A172 (cell line): ENCODE measurements at regions not wholly inside any gene's neighbourhood (a gene's known extent, or its start where the extent isn't known, plus 50 kb on each side); places are given as distances from the start of the nearest gene placed in this dataset.
"Not testable (repeated sequence)": the region's sequence is repeated elsewhere in the genome, so short reads cannot be mapped to it uniquely, and the experiment has no call there.

Experiments
- DNase-seq: peaks from one replicate; pipeline ENCODE4 v3.0.0-alpha.2; 2015; ENCODE audit warnings: low spot score

DNA sequence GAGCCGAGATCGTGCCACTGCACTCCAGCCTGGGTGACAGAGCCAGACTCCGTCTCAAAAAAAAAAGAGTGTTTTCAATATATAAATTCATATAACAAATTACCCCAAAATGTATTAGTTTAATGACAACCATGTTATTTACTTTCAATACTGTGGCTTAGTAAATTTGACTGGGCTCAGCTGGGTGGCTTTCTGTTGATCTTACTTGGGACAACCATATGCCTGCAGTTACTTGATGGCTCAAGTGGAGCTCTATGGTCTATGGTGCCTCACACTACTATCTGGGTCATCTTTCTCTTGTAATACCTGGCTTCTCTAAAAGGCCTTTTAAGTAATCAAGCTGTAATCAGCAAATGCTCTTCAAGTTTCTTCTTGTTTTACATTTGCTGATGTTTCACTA lies 341.5 kb upstream of the SPHKAP start:
- DNase-seq, result no peak

DNA sequence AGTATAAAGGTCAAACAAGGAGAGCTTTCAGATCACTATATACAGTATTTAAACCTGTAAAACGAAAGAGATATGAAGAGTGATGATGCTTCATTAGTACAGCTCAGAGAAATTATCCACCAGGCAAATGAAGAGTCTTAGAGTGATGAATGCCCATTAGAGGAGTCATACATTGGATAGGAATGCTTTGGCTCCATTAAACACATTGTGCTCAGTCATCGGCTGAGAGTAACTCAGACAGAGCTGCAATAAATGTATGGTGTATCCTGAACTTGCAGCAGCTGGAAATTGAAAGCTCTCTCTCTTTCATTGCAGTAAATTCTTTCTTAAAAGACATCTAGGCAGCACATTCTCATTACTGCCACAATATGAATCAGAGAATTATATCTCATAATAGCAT lies 340.8 kb upstream of the SPHKAP start:
- DNase-seq, result peak; percentile 34

DNA sequence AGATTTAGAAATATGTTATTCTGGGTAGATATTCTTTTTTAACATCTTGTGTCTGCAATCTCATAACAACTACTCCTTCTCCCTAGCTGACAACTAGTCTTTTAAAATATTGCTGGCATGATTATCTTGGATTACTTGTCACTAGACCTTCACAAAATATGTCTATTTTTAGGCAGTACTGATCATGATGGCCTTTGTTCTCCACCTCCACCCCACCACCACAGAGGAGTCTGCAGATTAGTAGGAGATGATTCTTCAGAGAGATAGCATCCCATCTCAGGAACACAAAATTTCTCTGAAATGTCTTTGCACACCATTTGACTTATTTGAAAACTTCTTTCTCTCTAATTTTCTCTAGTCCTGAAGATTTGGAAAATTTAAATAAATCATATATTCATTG lies 338.1 kb upstream of the SPHKAP start:
- no peak for DNase-seq

DNA sequence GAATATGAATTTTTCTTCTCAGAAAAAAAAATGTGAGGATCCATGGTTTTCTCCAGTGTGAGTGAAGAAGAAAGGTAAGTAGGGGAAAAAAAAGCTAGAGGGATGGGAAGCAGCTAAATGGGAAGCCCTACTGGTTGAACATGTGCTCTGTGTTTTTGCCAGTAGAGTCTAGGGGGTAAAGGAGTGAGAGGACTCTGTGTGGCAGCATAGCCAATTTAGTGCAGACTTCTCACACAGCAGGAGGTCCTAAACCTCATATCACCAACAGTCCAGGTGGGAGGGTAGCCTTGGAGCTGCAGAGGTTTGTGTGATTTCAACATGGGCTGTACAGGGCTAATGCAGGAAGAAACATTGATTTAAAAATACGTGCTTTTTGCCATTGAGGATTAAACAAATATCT lies 334.5 kb upstream of the SPHKAP start:
- DNase-seq, result no peak

DNA sequence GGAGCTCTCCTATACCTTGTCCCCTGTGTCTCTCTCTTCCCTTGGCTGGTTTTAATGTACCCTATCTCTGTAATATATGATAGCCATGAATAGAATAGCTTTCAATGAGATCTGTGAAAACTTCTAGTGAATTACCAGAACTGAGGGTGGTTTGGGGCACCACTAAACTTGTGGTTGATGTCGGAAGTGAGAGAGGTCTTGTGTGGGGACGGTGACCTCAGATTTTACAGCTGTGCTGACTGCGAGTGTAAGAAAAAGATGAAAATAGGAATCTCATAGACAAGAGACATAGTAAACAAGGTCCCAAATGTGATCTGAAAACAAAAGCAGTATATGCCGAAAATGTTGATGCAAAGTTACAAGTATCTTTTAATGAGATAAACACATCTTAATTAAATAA lies 332.0 kb upstream of the SPHKAP start:
- not testable (repeated sequence) for DNase-seq

DNA sequence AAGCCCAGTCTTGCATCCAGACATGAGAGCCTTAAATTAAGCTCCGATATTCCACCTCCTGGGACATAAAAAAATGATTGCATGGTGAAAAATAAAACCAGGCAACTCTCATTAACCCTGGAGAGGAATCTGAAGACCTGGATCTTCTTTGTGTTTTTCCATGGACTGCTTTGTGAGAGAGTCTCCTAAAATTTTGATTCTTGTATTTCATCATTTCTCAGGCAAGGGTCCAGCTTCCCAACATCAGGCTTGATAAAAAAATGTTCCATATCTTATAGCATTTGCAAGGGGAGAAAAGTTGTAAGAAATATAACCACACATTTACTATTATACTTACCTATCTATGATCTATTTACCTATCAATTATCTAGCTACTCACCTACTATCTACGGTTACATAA lies 327.5 kb upstream of the SPHKAP start:
- DNase-seq, result no peak

DNA sequence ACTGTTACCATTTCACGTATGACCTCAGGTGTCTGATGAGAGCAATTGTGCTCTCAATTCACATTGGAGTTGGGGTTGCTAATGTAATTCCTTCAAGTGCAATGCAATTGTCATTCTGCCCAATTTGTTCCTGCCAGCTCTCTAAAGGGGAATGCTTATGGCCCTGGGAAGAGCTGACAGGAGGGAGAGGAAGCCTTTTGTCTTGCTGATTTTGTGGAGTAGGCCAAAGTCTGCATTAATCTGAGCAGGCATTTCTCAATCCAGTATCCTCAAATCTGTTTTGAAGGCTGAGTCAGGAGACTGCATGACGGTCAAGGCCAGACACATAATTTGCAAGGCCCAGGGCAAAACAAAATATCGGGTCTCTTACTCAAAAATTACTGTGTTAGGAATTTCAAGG lies 326.4 kb upstream of the SPHKAP start:
- no peak for DNase-seq

DNA sequence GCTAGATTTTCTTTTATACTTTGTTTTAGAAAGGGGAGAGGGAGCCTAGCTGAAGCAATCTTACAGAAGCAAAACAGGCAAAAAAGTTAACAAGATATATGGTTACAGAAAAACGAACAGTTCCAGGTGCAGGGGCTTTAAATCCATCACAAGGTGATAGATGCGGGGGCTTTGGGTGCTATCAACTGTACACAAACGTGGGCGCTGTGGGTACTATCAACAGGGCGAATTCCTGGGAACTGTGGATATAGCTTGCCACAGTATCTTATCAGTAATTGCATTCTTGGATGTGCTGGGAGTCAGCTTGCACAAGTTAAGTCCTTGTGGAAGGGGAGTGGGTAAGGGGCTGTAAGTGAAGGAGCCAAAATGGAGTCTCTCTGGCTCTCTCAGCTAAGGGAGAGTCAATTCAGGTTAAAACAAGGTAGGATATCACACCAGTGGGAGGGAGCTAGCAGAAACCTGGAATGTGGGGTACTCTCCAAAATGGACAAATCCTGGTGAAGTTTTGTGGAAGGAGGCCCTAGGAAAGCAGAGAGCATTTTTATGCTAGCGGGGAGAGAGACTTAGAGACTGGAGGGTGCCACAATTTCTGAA lies 325.8 kb upstream of the SPHKAP start:
- DNase-seq, result no peak

DNA sequence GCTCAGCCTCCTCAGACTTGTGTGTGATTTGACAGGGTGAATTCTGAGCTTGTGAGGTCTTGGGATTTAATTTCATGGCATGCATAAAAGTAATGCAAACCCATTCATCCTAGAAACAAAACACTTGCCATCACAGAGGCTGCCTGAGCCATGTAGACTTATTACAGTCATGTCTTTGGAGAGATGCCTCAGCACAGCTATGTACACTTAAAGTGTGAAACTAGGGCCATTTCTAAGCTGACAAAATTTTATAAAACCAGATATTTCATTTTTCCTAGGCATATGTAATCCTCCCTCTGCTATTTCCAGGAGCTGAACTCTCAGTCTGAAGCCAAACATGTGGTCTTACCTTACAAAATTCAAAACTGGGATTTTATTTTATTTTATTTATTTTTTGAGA lies 322.2 kb upstream of the SPHKAP start:
- no peak for DNase-seq

DNA sequence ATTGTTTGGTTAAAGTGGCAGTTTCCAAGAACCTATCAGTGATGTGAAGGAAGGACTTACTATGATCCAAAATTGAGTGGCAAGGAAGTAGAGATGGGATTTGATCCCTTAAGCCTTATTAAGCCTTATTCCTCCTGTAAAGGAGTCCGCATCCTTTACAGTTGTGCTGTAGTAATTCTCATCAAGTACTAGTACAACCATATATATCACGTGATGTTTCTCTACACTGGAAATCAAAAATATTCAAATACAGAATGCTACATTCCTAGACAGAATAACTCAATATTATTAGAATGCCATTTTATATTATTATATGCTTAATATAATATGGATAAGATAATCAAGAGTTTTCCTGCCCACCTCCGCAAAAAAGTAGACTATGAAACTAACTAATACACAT lies 312.4 kb upstream of the SPHKAP start:
- DNase-seq, result no peak

DNA sequence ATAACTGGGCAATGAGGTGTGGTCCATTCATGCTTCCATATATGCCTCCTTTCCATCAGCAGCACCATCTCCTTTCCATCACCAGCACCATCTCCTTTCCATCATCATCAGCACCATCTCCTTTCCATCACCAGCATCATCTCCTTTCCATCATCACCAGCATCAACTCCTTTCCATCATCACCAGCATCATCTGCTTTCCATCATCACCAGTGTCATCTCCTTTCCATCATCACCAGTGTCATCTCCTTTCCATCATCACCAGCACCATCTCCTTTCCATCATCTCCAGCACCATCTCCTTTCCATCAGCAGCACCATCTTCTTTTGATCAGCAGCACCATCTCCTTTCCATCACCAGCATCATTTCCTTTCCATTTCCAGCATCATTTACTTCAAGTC lies 297.5 kb upstream of the SPHKAP start:
- DNase-seq, result no peak

DNA sequence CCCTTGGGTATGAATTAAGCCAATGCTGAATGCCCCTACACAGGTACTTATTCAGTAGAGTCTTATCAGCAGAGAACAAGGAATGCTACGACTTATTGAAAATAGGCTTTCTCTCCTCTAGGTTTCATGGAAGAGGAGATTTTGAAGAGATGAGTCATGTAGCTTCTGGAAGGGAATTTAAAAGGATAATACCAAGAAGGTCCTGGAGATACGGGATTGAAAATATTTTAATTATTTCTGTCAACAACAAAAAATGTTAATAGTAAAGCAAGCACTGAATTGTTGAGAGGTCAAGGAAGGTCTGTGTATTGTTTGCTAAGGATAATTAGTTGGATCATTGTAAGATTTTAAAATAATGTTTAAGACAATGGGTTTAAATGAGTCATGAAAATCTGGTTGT lies 293.0 kb upstream of the SPHKAP start:
- DNase-seq, result peak; percentile 47

DNA sequence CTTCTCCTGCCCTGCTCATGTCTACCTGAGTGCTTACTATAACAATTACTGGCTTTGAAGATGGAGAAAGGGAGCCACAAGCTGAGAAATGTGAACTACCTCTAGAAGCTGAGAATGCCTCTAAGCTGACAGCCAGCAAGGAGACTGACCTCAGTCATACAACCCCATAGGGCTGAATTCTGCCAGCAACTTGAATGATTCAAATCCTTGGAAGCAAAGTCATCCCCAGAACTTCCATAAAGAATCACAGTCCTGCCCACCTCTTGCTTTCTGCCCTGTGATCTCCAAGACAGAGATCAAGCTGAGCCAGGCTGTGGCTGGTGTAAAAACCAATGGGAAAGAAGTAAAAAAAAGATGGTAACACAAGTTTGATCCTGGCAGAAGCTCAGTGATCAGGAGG lies 288.2 kb upstream of the SPHKAP start:
- no peak for DNase-seq

DNA sequence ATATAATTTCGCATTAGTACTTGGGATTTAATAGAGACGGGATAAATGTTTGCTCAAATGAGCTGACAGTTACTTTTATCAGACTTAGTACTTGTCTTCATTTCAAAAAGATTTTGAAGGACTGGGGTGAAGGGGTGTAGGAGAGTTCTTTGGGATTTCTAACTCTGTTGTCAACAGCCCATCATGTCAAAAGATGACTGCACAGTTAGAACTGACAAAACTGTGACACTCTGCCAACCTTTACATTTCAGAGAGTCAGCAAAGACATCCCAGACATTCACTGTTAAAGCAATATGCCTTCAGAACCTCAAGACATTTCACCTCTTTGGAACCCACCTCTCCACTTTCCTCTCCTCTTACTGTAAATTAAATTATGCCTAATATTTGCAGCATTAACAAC lies 285.4 kb upstream of the SPHKAP start:
- DNase-seq, result no peak

DNA sequence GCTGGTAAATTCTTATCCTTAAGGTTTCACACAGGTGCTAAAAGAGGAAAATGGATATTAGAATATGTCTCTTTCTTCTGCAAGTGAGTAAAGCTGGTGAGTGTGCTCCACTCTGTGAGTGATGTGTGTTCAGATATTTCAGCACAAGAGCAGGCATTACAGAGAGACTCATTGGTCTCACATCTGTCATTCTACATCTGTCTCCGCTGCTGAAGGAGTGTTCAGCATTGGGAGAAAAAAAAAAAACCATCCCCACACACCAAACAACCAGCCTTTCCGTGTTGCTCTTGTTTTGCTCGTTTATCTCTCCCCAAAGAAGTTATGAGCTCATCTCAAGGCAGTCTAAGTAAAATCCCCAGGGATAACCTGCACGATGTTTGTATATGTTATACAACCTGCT lies 283.9 kb upstream of the SPHKAP start:
- DNase-seq, result no peak

DNA sequence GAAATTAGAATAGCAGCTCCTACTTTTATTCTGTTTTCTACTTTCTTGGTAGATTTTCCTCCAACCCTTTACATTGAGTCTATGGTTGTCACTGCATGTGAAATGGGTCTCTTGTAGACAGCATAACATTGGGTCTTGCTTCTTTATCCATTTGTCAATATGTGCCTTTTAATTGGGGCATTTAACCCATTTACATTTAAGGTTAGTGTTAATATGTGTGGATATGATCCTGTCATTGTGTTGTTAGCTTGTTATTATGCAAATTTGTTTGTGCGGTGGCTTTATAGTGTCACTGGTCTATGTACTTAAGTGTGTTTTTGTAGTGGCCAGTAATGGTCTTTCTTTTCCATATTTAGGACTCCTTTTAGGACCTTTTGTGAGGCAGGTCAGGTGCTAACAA lies 276.9 kb upstream of the SPHKAP start:
- DNase-seq, result no peak

DNA sequence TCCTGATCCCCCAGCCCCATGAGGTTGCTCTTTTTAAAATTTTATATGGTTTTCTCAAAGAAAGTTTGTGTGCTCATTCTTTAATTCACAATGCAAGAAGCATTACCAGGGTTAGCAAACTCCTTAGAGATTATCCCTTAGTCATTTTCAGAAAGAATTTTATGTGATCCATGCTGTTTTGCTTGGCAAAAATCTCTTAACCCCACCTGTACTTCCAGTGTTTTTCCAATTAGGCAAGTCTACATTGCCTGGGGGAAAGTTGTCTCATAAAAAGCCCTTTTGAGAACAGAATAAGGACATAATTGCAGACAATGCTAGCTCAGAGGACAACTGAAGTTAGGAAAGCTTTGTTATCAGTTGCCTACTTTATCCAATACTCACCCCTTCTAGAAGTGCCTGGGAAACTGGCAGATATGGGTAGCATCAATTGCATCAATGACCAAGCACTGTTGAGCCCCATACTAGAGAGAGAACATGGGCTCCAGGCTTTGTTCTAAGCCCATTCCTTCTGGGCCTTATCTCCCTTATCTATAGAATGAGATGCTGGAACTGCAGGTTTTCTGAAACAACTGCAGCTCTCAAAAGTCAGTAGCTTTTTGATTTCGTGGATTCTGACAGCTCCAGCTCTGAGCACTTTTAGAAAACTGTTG lies 265.9 kb upstream of the SPHKAP start:
- DNase-seq, result peak; percentile 10

DNA sequence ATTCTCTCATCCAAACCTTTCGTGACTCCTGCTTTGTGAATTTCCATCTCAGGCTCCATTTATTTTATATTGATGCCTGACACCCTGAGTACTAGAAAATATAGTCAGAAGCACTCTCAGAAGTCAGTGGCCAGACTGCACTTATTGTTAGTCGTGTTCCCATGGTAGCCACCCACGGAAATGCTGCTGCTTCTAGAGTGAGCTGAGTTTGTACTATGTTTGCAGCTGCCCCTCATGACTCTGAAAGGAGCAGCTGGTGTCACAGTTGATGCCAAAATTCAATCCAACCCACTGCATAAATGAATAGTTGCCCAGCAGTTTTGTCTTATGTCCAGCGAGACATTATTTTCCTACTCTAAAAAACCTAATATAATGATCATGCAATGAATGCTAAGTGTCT lies 265.2 kb upstream of the SPHKAP start:
- DNase-seq, result peak; percentile 5

DNA sequence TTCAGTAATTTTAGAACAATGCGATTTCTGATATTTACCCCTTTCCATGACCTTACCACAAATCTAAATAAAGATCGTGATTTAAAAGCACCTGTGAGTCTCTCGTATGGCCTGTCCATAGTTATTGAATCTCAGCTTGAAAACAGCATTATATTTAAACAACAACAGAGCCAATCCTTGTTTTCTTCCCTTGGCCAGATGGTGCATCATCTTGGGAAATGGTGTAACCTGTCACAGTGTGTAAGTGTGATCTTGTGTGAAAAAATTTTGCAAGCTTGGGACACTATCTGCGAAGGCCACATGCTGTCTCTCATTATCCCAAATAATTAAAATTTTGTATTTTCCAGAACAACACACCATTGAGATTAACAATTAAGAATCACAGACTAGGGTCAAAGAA lies 262.7 kb upstream of the SPHKAP start:
- DNase-seq, result no peak

DNA sequence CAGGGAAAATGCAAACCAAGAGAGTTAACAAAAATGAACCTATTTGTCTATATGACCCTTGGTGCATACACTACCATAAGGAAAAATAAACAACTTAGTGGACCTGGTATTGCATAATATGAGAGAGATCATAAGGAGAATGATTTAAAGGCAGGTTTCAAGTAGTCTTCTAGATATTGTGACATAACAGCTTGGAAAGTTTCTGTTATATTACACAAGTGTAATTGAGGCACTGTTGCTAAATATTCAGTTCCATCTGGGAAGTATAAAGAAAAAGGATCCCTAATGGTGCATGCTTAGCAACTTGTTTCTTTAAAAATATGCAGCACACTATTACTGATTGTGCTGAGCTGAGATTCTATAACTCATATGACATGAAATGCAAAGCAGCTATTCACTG lies 252.2 kb upstream of the SPHKAP start:
- no peak for DNase-seq

DNA sequence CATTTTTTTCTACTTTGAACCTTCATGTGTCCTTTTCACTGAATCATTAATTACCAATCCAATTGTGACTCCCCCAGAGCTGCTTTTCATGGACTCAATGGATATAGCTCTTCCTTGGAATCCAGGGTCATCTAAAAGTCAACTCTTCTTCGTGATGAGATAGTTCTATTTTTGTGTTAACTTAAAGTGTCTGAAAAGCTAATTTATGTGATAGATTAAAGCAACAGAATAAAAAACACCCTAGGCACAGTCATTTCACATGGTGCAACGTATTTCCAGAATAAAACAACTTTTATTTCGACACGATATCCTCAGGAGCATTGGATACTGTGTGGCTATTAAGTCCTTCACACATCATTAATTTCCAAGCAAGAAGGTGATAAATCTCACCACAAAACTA lies 250.6 kb upstream of the SPHKAP start:
- DNase-seq, result no peak

DNA sequence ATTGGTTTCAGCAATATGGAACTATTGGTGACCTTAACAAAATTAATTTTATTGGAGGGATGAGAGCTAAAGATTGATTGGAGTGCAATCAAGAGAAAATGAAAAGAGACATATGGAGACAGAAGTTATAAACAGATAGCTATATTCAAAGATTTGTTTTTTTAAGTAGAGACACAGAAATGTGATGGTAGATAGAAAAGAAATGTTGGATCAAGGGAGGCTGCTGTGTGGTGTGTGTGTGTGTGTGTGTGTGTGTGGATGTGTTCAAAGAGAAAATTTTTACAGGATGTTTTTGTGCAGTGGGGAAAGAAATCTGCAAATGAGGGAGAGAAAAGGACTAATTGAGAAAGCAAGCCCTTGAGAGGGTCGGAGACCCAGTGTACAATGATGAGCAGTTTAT lies 249.5 kb upstream of the SPHKAP start:
- no peak for DNase-seq

DNA sequence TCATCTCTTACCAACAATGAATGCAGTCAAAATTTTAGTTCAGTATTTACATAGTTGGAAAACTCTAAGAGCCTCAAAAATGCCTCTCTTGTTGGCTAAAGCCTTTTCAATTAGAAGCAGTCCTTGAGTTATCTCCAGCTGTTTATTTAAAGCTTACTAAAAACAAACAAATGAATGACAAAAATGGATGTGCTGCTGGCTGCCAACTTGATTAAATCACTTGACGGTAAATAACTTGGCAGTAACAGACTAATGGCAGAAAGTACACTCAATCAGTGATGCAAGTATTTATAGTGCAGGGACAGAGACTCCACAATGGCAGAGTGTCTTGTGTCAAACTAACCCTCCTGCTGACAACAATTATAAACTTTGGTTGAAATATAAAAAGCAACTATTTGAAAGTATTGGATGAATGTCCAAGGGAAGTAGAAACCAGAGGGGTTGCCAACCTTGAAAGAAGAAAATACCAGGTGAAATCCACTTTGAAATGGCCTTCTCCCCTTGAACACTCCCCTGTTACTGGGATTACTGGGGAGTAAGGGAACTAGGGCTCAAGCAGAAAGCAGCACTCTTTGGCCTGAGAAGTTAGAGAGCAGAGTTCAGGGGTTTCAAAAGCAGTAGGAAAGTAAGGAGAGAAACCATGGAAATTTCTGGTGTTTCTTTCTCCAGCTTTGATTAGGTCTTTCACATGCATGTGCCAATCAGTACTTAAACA lies 245.2 kb upstream of the SPHKAP start:
- DNase-seq, result no peak
